Naive B cell (primary cell): ENCODE measurements at regions not wholly inside any gene's neighbourhood (a gene's known extent, or its start where the extent isn't known, plus 50 kb on each side); places are given as distances from the start of the nearest gene placed in this dataset.
"Not testable (repeated sequence)": the region's sequence is repeated elsewhere in the genome, so short reads cannot be mapped to it uniquely, and the experiment has no call there.

Experiments used
- ATAC-seq, 2 donors: fragments of 150-1000 bp; cut with Tn5 transposase; 2 replicates each; pipeline ENCODE4 v1.10.0; 2021; ENCODE audit warnings: low read depth in 2 of 2, mild to moderate bottlenecking in 2 of 2, moderate library complexity in 2 of 2
- DNase-seq: peaks from one replicate; pipeline ENCODE4 v3.0.0; 2022
- H3K27ac Mint-ChIP-seq, 6 donors: one replicate each; pipeline ENCODE4 v1.8.0; 2020 to 2022; ENCODE audit warnings: mild to moderate bottlenecking in 6 of 6, mixed read lengths in 6 of 6, moderate library complexity in 5 of 6, inconsistent platforms in 2 of 6
- H3K27me3 Mint-ChIP-seq, 3 donors: one replicate each; pipeline ENCODE4 v1.8.0; 2021 to 2022; ENCODE audit warnings: mixed read lengths in 3 of 3, mild to moderate bottlenecking in 1 of 3
- H3K36me3 Mint-ChIP-seq, 2 donors: one replicate each; pipeline ENCODE4 v1.8.0; 2020 to 2022; ENCODE audit warnings: mixed read lengths in 2 of 2, inconsistent platforms in 1 of 2, mild to moderate bottlenecking in 1 of 2
- H3K4me1 Mint-ChIP-seq, 3 donors: one replicate each; pipeline ENCODE4 v1.8.0; 2020 to 2022; ENCODE audit warnings: mixed read lengths in 3 of 3, inconsistent platforms in 1 of 3, mild to moderate bottlenecking in 1 of 3, moderate library complexity in 1 of 3
- H3K4me3 Mint-ChIP-seq, 8 donors: one replicate each; pipeline ENCODE4 v1.8.0; 2020 to 2022; ENCODE audit warnings: mild to moderate bottlenecking in 8 of 8, mixed read lengths in 8 of 8, moderate library complexity in 8 of 8, inconsistent platforms in 2 of 8
- H3K9me3 Mint-ChIP-seq, 7 donors: one replicate each; pipeline ENCODE4 v1.8.0; 2020 to 2022; ENCODE audit warnings: mixed read lengths in 7 of 7, mild to moderate bottlenecking in 5 of 7, inconsistent platforms in 2 of 7, moderate library complexity in 1 of 7

DNA sequence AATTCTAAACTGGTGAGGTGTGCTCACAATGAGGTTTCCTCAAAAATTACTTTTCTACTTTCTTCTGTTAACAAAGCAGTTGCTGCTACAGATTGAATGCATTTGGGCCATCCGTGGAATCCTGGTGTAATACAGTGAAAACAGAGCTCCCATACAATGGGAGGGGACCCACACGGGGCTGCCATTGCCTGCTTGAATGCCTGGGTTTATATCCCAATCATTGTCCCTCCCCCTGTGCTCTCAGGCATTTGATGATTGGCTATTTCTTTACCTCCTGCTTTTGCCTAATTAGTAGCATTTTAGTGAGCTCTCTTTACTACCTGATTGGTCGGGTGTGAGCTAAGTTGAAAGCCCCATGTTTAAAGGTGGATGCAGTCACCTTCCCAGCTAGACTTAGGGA is 52.9 kb upstream of the CSF1 start:
- Mint-ChIP-seq H3K27me3 (peaks cover 18 to 42% (median 33%) of the 10 kb centered on the region in 3 donors), H3K9me3 (peaks cover 0 to 11% (median 4%) of the 10 kb centered on the region in 7 donors)
- not testable (repeated sequence) for DNase-seq, ATAC-seq, H3K27ac Mint-ChIP-seq, H3K4me3 Mint-ChIP-seq, H3K36me3 Mint-ChIP-seq, H3K4me1 Mint-ChIP-seq

DNA sequence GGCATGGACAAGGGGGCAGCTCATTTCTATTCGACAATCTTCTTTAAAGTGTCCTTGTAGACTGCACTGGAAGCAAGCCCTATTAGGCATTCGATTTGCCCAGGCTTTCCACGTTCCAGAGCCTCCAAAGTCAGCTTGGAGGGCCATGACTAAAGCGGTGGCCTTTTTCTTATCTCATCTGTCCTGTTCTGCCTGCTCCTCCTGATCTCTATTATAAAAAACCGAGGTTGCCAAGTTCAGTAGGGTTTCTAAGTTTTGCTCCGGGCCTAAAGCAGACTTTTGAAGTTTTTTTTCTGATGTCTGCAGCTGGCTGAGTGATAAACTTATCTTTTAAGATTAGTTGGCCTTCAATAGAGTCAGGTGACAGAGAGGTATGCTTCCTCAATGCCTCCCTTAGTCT is 54.7 kb upstream of the CSF1 start:
- H3K9me3 Mint-ChIP-seq: peaks cover 0 to 12% (median 0%) of the 10 kb centered on the region in 7 donors
- H3K4me1 Mint-ChIP-seq, H3K4me3 Mint-ChIP-seq, H3K27ac Mint-ChIP-seq, DNase-seq, ATAC-seq, H3K36me3 Mint-ChIP-seq: not testable (repeated sequence)
- peaks cover 14 to 52% (median 33%) of the 10 kb centered on the region in 3 donors for H3K27me3 Mint-ChIP-seq

DNA sequence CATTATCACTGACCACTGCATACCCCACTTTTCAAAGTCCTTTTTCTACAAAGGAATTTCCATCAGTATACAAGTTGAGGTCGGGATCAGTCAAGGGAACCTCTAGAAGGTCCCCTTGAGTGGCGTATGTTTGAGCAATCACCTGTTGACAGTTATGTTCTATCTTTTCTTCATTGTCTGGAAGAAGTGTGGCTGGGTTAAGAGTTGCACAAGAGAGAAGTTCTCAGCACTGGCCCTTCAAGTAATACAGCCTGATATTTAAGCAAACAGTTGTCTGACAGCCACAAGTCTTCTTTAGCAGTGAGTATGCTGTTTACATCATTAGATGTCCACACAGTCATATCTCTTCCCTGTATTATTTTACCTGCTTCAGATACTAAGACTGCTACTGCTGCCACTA is 56.7 kb upstream of the CSF1 start:
- not testable (repeated sequence) for DNase-seq, H3K9me3 Mint-ChIP-seq, H3K4me1 Mint-ChIP-seq, H3K36me3 Mint-ChIP-seq, H3K27ac Mint-ChIP-seq, H3K4me3 Mint-ChIP-seq, ATAC-seq
- H3K27me3 Mint-ChIP-seq: peaks cover 14 to 37% (median 17%) of the 10 kb centered on the region in 3 donors

DNA sequence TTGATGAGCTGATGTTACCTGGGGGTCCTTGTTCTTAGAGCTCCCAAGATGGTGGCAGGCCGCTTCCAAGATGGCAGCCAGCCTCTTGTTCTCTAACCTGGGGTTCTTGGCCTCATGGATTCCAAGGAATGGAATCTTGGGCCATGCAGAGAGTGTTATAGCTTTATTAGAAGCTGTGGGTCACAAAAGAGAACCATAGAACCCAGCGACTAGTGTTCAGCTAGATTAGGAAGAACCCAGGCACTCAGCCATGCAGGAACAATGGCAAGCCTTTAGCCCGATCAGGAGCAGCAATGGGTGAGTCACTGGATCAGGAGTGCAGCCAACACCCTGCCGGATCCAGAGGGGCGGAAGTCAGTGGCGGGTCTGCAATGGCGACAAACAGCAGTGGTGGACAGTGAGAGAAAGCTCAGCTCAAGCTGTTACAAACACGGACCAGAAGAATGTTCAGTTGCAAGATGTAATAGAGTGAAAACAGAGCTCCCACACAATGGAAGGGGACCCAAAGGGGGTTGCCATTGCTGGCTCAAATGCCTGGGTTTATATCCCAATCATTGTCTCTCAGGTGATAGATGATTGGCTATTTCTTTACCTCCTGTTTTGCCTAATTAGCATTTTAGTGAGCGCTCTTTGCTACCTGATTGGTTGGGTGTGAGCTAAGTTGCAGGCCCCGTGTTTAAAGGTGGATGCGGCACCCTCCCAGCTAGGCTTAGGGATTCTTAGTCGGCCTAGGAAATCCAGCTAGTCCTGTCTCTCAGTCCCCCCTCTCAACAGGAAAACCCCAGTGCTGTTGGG is 58.2 kb upstream of the CSF1 start:
- H3K27me3 Mint-ChIP-seq: peaks cover 7 to 27% (median 9%) of the 10 kb centered on the region in 3 donors
- H3K4me1 Mint-ChIP-seq, ATAC-seq, H3K36me3 Mint-ChIP-seq, H3K9me3 Mint-ChIP-seq, DNase-seq, H3K4me3 Mint-ChIP-seq: not testable (repeated sequence)
- H3K27ac Mint-ChIP-seq: peak overlapping the region in 2 of 6 donors; percentile 32 to 35

DNA sequence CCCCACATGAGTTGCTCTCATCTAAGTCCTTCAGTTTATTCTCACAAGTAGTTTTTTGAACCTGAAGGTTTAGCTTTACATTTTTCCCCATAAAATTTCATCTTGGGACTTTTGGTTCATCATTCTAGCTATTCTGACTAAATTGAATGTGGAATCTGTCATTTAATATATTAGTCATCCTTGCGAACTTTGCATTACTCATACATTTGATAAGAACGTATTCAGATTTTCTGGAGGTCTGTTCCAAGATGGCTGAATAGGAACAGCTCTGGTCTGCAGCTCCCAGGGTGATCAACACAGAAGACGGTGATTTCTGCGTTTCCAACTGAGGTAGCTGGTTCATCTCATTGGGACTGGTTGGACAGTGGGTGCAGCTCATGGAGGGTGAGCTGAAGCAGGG is 59.8 kb upstream of the CSF1 start:
- Mint-ChIP-seq H3K27me3 (peaks cover 0 to 17% (median 8%) of the 10 kb centered on the region in 3 donors), H3K27ac (no peak overlapping the region), H3K36me3 (no peaks in the 10 kb centered on the region), H3K4me1 (no peaks in the 10 kb centered on the region), H3K9me3 (peaks cover 0 to 4% (median 0%) of the 10 kb centered on the region in 7 donors), H3K4me3 (no peak overlapping the region)
- ATAC-seq (no peak), DNase-seq (no peak)

DNA sequence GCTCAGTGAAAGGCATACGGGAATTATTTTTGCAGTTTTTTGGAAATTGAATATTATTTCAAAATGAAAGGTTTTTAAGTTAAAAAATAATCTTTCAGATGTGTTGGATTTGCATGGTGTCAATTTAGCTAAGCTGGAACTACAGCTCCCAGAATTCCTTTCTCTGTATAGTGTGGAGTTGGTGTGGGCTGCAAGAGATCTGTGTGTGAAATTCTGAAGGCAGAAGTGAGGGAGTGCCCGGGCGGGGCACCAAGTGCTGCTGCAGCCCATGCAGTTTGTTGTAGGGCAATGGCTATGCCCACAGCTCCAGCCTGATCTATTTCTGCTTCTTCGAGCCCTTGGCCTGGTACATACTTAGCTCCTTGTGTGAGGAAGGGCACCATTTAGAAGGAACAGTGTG is 60.5 kb upstream of the CSF1 start:
- Mint-ChIP-seq H3K9me3 (peaks cover 0 to 4% (median 0%) of the 10 kb centered on the region in 7 donors), H3K27me3 (peaks cover 0 to 17% (median 8%) of the 10 kb centered on the region in 3 donors), H3K4me1 (no peaks in the 10 kb centered on the region), H3K36me3 (no peaks in the 10 kb centered on the region), H3K27ac (no peak overlapping the region), H3K4me3 (no peak overlapping the region)
- ATAC-seq (no peak), DNase-seq (no peak)

DNA sequence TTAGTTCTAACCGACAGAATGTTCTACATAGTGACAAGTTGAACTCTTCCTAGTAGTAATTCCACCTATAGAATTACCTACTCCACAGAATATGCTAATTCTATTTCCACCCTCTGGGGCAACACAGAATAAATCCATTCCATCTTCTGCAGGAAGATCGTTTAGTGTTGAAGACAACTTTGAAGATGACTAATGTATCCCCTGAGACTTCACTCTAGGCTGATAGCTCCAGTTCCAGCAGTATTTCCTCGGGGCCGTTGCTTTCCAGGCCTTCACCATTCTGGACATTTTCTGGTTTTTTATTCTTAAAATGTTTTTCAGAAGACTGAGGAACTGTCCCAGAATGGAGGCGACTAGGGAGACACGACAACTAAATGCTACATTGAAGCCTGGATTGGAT is 61.0 kb upstream of the CSF1 start:
- DNase-seq (no peak), ATAC-seq (no peak)
- H3K27ac Mint-ChIP-seq: no peak overlapping the region
- H3K4me3 Mint-ChIP-seq: no peak overlapping the region
- H3K27me3 Mint-ChIP-seq: peaks cover 0 to 14% (median 9%) of the 10 kb centered on the region in 3 donors
- no peaks in the 10 kb centered on the region for H3K4me1 Mint-ChIP-seq
- no peaks in the 10 kb centered on the region for H3K36me3 Mint-ChIP-seq
- peaks cover 0 to 4% (median 0%) of the 10 kb centered on the region in 7 donors for H3K9me3 Mint-ChIP-seq

DNA sequence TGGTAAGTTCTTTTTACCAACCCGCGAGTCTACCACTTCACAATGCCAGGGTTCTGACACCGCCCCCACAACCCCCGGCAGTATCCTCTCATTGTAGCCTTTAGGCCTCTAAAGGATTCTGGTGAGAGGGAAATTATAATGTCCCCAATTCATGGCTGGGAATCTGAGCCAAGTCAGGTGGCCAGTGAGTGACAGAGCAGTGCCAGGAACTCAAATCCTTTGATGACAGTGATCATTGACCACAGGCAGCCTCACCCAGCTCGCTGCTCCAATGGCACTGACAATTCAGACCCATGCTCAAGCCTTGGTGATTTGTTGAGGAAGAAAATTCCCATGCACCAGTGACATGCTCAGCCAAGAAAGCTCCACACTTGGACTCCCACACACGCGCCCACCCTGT is 63.4 kb upstream of the CSF1 start:
- H3K27ac Mint-ChIP-seq: no peak overlapping the region
- H3K4me3 Mint-ChIP-seq: no peak overlapping the region
- DNase-seq (no peak), ATAC-seq (no peak)
- H3K36me3 Mint-ChIP-seq: no peaks in the 10 kb centered on the region
- H3K27me3 Mint-ChIP-seq: peaks cover 0 to 13% (median 12%) of the 10 kb centered on the region in 3 donors
- peaks cover 0 to 4% (median 0%) of the 10 kb centered on the region in 7 donors for H3K9me3 Mint-ChIP-seq
- H3K4me1 Mint-ChIP-seq: no peaks in the 10 kb centered on the region

DNA sequence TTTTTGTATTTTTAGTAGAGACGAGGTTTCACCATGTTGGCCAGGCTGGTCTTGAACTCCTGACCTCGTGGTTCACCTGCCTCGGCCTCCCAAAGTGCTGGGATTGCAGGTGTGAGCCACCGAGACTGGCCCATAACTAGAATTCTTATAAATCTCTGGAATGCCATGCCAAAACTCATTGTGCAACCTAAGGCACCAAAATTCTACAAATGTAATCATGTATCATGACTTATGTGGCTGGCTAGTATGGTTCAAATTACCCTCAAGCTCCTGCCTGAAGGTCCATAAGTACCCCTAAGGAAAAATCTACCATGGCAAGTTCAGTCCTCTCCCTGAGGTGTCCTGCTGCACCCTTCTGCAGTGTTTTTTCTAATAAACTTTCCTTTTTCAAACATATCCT is 63.8 kb upstream of the CSF1 start:
- Mint-ChIP-seq H3K27ac (no peak overlapping the region), H3K4me1 (no peaks in the 10 kb centered on the region), H3K27me3 (peaks cover 0 to 12% (median 9%) of the 10 kb centered on the region in 3 donors), H3K36me3 (no peaks in the 10 kb centered on the region), H3K4me3 (no peak overlapping the region), H3K9me3 (peaks cover 0 to 4% (median 0%) of the 10 kb centered on the region in 7 donors)
- DNase-seq (no peak), ATAC-seq (no peak)

DNA sequence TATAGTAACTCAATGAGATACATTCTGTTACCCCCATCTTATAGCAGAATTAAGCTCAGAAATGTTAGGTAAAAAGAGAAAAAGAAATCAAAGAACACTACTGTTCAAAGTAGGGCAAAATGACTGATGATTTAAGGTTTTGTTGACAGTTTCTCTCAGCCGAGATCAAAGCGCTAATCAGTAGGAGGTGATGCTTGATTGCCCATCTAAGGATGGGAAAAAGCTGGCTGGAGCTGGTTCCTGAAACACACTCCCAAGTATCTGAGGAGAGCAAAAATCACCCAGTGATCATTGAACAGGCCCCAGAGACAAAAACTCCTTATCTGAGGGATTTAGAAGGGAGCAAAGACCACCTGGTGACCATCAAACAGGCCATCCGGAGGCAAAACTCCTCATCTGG is 64.5 kb upstream of the CSF1 start:
- no peak for ATAC-seq
- peaks cover 0 to 4% (median 0%) of the 10 kb centered on the region in 7 donors for H3K9me3 Mint-ChIP-seq
- H3K4me3 Mint-ChIP-seq: no peak overlapping the region
- no peak for DNase-seq
- H3K4me1 Mint-ChIP-seq: no peaks in the 10 kb centered on the region
- H3K27me3 Mint-ChIP-seq: peaks cover 0 to 12% (median 5%) of the 10 kb centered on the region in 3 donors
- H3K36me3 Mint-ChIP-seq: no peaks in the 10 kb centered on the region
- no peak overlapping the region for H3K27ac Mint-ChIP-seq

DNA sequence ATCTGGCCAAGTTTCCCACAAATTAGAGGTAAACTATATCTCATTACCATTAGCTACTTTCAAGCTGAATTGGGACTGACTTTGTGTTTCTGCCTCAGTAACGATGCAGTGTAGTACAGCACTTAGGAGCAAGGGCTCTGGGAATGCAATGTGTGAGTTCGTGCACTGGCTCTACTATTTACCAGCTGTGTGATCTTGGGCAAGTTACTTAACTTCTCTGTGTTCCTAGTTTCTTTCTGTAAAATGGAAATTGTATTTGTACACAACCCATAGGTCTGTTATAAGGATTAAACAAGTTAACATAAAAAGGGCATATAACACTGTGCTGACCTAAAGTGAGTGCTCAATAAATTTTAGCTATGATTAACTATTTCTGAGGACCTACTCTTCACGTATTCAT is 65.0 kb upstream of the CSF1 start:
- Mint-ChIP-seq H3K4me3 (no peak overlapping the region), H3K27me3 (peaks cover 0 to 14% (median 10%) of the 10 kb centered on the region in 3 donors), H3K9me3 (peaks cover 0 to 4% (median under 1%) of the 10 kb centered on the region in 7 donors), H3K4me1 (no peaks in the 10 kb centered on the region), H3K36me3 (peaks cover 0 to 2% of the 10 kb centered on the region in 2 donors), H3K27ac (no peak overlapping the region)
- ATAC-seq (no peak), DNase-seq (no peak)

DNA sequence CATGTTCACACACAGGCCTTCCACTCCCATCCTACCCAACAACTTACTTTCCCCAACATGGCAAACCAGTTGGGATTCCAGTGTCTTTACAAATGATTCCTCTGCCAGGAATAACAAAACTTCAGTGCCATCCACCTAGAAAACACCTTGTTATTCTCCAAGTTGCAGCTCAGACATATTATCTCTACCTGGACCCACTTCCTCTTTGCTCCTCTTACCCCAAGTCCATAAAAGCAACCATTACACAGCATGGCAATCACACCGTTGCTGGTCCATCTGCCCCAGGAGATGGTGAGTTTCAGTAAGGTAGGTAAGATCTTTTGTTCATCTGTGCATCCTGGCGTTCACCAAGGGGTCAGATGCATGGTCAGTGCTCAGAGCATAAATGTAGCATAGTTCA is 66.0 kb upstream of the CSF1 start:
- ATAC-seq (no peak), DNase-seq (no peak)
- H3K4me1 Mint-ChIP-seq: no peaks in the 10 kb centered on the region
- H3K9me3 Mint-ChIP-seq: peaks cover 0 to 6% (median 2%) of the 10 kb centered on the region in 7 donors
- H3K27ac Mint-ChIP-seq: peak overlapping the region in 1 of 6 donors; percentile 33
- H3K4me3 Mint-ChIP-seq: no peak overlapping the region
- peaks cover 5 to 16% (median 14%) of the 10 kb centered on the region in 3 donors for H3K27me3 Mint-ChIP-seq
- peaks cover 0 to 5% of the 10 kb centered on the region in 2 donors for H3K36me3 Mint-ChIP-seq

DNA sequence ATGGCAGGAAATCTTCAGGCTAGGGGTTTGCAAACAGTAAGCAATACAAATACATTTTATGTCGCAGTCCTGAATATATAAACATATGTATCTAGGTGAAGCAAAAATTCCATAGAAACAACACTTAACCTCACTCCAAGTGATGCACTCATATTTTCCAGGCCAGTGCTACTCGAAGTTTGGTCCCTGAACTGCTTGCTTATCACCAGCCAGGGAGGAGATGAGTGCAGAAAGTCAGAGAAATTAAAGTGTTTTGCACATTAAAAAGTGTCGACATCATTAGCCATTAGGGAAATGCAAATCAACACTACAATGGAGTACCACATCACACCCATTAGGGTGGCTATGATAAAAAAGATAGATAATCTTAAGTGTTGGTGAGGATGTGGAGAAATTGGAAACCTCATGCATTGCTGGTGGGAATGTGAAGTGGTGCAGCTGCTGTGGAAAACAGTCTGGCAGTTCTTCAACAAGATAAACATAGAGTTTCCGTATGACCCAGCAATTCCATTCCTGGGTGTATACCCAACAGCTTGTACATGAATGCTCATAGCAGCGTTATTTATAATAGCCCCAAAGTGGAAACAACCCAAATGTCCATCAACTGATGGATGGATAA is 70.5 kb upstream of the CSF1 start:
- Mint-ChIP-seq H3K27me3 (peaks cover 18 to 20% (median 19%) of the 10 kb centered on the region in 3 donors), H3K27ac (no peak overlapping the region), H3K4me3 (no peak overlapping the region), H3K4me1 (no peaks in the 10 kb centered on the region), H3K36me3 (peaks cover 5 to 12% of the 10 kb centered on the region in 2 donors), H3K9me3 (peaks cover 3 to 34% (median 14%) of the 10 kb centered on the region in 7 donors)
- DNase-seq (no peak), ATAC-seq (no peak)

DNA sequence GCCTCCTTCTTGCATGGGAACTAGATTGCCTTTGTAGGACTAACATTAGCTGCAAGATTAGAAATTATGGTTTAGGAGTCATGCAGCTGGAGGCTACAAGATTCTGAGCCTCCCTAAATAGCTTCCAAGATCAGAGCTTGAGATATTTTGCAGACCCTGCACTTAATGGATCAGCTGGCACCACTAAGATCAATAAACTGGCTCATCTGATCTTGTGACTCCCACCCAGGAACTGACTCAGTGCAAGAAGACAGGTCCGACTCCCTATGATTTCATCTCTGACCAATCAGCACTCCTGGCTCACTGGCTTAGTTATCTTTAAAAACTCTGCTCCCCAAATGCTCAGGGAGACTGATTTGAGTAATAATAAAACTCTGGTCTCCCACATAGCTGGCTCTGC is 71.4 kb upstream of the CSF1 start:
- not testable (repeated sequence) for ATAC-seq, DNase-seq, H3K4me1 Mint-ChIP-seq, H3K4me3 Mint-ChIP-seq, H3K27ac Mint-ChIP-seq
- peaks cover 5 to 12% of the 10 kb centered on the region in 2 donors for H3K36me3 Mint-ChIP-seq
- peaks cover 3 to 34% (median 14%) of the 10 kb centered on the region in 7 donors for H3K9me3 Mint-ChIP-seq
- H3K27me3 Mint-ChIP-seq: peaks cover 19 to 22% (median 20%) of the 10 kb centered on the region in 3 donors
